Peyer's patch (tissue), 4 donors: ENCODE measurements at regions not wholly inside any gene's neighbourhood (a gene's known extent, or its start where the extent isn't known, plus 50 kb on each side); places are given as distances from the start of the nearest gene placed in this dataset.

ENCODE experiments used
- DNase-seq, 3 donors: peaks; one replicate each; pipeline ENCODE4 v3.0.0-alpha.2; 2017 to 2019
- H3K27ac ChIP-seq, 4 donors: fragments of 200-600 bp; sonication (generic); one replicate each; pipeline ENCODE4 v1.5.1; 2016 to 2019
- H3K27me3 ChIP-seq, 2 donors: fragments of 200-600 bp; sonication (generic); one replicate each; pipeline ENCODE4 v1.5.1; 2019
- H3K36me3 ChIP-seq, 3 donors: fragments of 200-600 bp; sonication (generic); one replicate each; pipeline ENCODE4 v1.5.1; 2016 to 2019
- H3K4me1 ChIP-seq, 4 donors: fragments of 200-600 bp; sonication (generic); one replicate each; pipeline ENCODE4 v1.5.1; 2016 to 2019
- H3K4me3 ChIP-seq, 4 donors: fragments of 200-600 bp; sonication (generic); 1 replicate in 3 of 4; 2 replicates in 1 of 4; pipeline ENCODE4 v1.5.1; 2016 to 2019; ENCODE audit warnings: mild to moderate bottlenecking in 1 of 4
- H3K9me3 ChIP-seq, 4 donors: fragments of 200-600 bp; sonication (generic); one replicate each; pipeline ENCODE4 v1.5.1; 2016 to 2019; ENCODE audit warnings: mild to moderate bottlenecking in 1 of 4
- CTCF ChIP-seq, 6 experiments: fragments of 450-650 bp in 4 of 6; fragments of 200-600 bp in 2 of 6; sonication (generic) in 1 of 6; IDR thresholded peaks; one replicate each; pipeline ENCODE4 v1.5.1; 2017 to 2019; ENCODE audit warnings: antibody characterized with exemption in 6 of 6, mild to moderate bottlenecking in 3 of 6, moderate library complexity in 1 of 6
- POLR2A ChIP-seq, 2 donors: fragments of 450-650 bp; IDR thresholded peaks; one replicate each; pipeline ENCODE4 v1.5.1; 2017; ENCODE audit warnings: antibody characterized with exemption in 2 of 2, mild to moderate bottlenecking in 2 of 2, moderate library complexity in 2 of 2

GRCh38 chr1:105533996-105534395 lies 1522.5 kb upstream of the PRMT6 start:
- DNase-seq = no peak
- H3K36me3 ChIP-seq = no peaks in the 10 kb centered on the region
- no peaks in the 10 kb centered on the region for H3K9me3 ChIP-seq
- no peak overlapping the region for H3K27ac ChIP-seq
- TF ChIP-seq POLR2A (IDR thresholded peaks at IDR 0.05) (no peak), CTCF (IDR thresholded peaks at IDR 0.05) (no peak)
- H3K4me1 ChIP-seq = no peaks in the 10 kb centered on the region
- H3K27me3 ChIP-seq = no peaks in the 10 kb centered on the region
- no peak overlapping the region for H3K4me3 ChIP-seq

GRCh38 chr1:105544475-105544874 lies 1512.0 kb upstream of the PRMT6 start:
- no peak for DNase-seq

DNA sequence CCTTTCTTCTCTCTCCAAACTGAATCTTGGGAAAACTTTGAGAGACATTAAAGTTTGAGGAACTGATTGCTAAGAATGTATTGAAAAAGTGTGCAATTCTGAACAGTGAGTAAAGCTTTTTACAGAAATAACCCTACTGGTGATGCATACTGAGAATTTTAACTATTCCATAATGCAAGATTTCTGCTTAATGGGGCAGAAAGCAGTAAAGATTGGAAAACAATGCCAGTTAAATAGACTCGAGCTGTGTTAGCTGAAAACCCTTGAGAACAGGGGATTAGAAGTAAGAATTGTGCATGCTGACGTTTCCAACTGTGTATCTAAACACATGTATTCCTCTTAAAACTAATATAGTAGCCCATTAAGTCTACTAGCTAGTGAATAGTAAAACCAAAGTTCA lies 1500.2 kb upstream of the PRMT6 start:
- Histone ChIP-seq H3K4me3 (no peak overlapping the region), H3K36me3 (no peaks in the 10 kb centered on the region), H3K4me1 (no peaks in the 10 kb centered on the region), H3K27ac (no peak overlapping the region), H3K27me3 (no peaks in the 10 kb centered on the region), H3K9me3 (no peaks in the 10 kb centered on the region)
- DNase-seq = no peak
- no peak for TF ChIP-seq POLR2A (IDR thresholded peaks at IDR 0.05)

More at GRCh38 chr1:105544475-105544874, 1512.0 kb upstream of the PRMT6 start:
- H3K4me1 ChIP-seq = no peaks in the 10 kb centered on the region
- no peaks in the 10 kb centered on the region for H3K9me3 ChIP-seq
- H3K36me3 ChIP-seq = no peaks in the 10 kb centered on the region
- no peak for TF ChIP-seq POLR2A (IDR thresholded peaks at IDR 0.05)
- TF ChIP-seq CTCF (IDR thresholded peaks at IDR 0.05) = no peak
- H3K4me3 ChIP-seq = no peak overlapping the region
- H3K27me3 ChIP-seq = no peaks in the 10 kb centered on the region
- H3K27ac ChIP-seq = no peak overlapping the region

DNA sequence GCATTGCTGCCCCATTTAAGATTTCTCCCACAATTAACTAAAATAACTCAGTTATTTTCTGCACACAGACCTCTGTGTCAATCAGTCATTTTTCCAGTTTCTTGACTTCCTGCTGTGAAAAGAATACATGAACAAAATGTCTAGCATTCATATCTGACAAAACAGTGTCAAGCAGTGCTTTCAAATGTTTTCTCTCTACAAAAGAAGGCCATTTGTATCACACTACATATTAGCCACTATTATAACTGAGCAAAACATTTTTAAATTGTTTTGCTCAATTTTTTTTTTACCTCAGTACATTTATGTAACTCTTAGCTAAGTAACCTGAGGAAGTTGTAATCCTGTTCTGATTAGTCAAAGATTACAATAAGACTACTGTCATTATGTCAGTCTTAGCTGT lies 1498.5 kb upstream of the PRMT6 start:
- no peaks in the 10 kb centered on the region for H3K4me1 ChIP-seq
- H3K36me3 ChIP-seq = no peaks in the 10 kb centered on the region
- H3K27ac ChIP-seq = no peak overlapping the region
- TF ChIP-seq POLR2A (IDR thresholded peaks at IDR 0.05) = no peak
- no peak for TF ChIP-seq CTCF (IDR thresholded peaks at IDR 0.05)
- H3K9me3 ChIP-seq = no peaks in the 10 kb centered on the region
- no peaks in the 10 kb centered on the region for H3K27me3 ChIP-seq
- DNase-seq = no peak
- H3K4me3 ChIP-seq = no peak overlapping the region

GRCh38 chr1:105565006-105565405 lies 1491.5 kb upstream of the PRMT6 start:
- H3K27ac ChIP-seq = no peak overlapping the region
- no peak for TF ChIP-seq CTCF (IDR thresholded peaks at IDR 0.05)
- no peaks in the 10 kb centered on the region for H3K27me3 ChIP-seq
- no peaks in the 10 kb centered on the region for H3K4me1 ChIP-seq
- DNase-seq = no peak
- no peaks in the 10 kb centered on the region for H3K36me3 ChIP-seq
- H3K9me3 ChIP-seq = no peaks in the 10 kb centered on the region
- H3K4me3 ChIP-seq = no peak overlapping the region

DNA sequence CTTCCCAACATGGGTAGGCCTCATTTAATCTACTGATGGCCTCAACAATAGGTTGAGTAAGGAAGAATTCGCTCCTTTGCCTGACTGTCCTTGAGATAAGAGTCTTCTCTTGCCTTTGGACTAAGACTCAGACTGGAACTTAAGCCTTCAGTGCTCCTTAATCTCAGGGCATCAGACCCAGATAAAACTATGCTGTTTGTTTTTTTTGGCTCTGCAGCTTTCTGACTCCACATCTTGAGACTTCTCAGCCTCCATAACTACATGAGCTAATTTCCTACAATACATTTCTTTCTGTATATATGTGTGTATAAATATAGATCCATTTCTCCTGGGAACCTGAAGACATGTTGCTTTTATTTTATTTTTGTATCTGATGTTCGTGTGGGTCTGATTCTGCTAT lies 1470.7 kb upstream of the PRMT6 start:
- H3K27me3 ChIP-seq = no peaks in the 10 kb centered on the region
- no peak for TF ChIP-seq CTCF (IDR thresholded peaks at IDR 0.05)
- no peak for TF ChIP-seq POLR2A (IDR thresholded peaks at IDR 0.05)
- DNase-seq = no peak

More for the DNA sequence above, 1470.7 kb upstream of the PRMT6 start:
- H3K4me3 ChIP-seq = no peak overlapping the region
- H3K36me3 ChIP-seq = no peaks in the 10 kb centered on the region
- H3K27ac ChIP-seq = no peak overlapping the region
- no peaks in the 10 kb centered on the region for H3K9me3 ChIP-seq
- H3K4me1 ChIP-seq = no peaks in the 10 kb centered on the region
